A549 (cell line): ENCODE measurements at regions not wholly inside any gene's neighbourhood (a gene's known extent, or its start where the extent isn't known, plus 50 kb on each side); places are given as distances from the start of the nearest gene placed in this dataset.

Experiments
- CHD2 ChIP-seq: fragments of 150-350 bp; IDR thresholded peaks from 2 replicates; pipeline ENCODE4 v1.6.1; 2014; ENCODE audit warnings: low read length; ENCODE audit not compliant: partially characterized antibody
- CTCF ChIP-seq: fragments of >200 bp; sonication (Bioruptor Twin); formaldehyde crosslinking; IDR thresholded peaks from 3 replicates; pipeline ENCODE4 v1.5.1; 2016
- EP300 ChIP-seq, 2 experiments: fragments of >200 bp; sonication (Bioruptor Twin); formaldehyde crosslinking; IDR thresholded peaks; 2 replicates in 1 of 2; 3 replicates in 1 of 2; pipeline ENCODE4 v1.6.1; 2016 to 2017
- HDAC2 ChIP-seq: fragments of 200-600 bp; sonication (generic); IDR thresholded peaks from 2 replicates; pipeline ENCODE4 v1.6.1; 2016
- HOXA7 ChIP-seq: fragments of 250-450 bp; sonication (Bioruptor Pico); IDR thresholded peaks from 2 replicates; pipeline ENCODE4 v1.5.0; 2020; ENCODE audit warnings: mild to moderate bottlenecking, moderate library complexity
- MAX ChIP-seq: IDR thresholded peaks from 2 replicates; pipeline ENCODE4 v1.6.1; 2012
- MAZ ChIP-seq: fragments of 150-350 bp; IDR thresholded peaks from 2 replicates; pipeline ENCODE4 v1.6.1; 2014; ENCODE audit warnings: antibody characterized with exemption, low read depth, low read length, borderline replicate concordance
- PHF8 ChIP-seq: fragments of 200-600 bp; sonication (generic); IDR thresholded peaks from 2 replicates; pipeline ENCODE4 v1.6.1; 2016; ENCODE audit warnings: low read depth, mild to moderate bottlenecking, antibody characterized with exemption, moderate library complexity, borderline replicate concordance
- POLR2A ChIP-seq: IDR thresholded peaks from 2 replicates; pipeline ENCODE4 v1.6.1; 2012; ENCODE audit warnings: mild to moderate bottlenecking, low read length
- RAD21 ChIP-seq, 2 experiments: fragments of >200 bp in 1 of 2; sonication (Bioruptor Twin) in 1 of 2; formaldehyde crosslinking in 1 of 2; IDR thresholded peaks in 1 of 2; conservative IDR thresholded peaks in 1 of 2; 2 replicates in 1 of 2; 3 replicates in 1 of 2; pipeline ENCODE4 v1.6.1; 2012 to 2018; ENCODE audit warnings: inconsistent platforms in 1 of 2
- RFX5 ChIP-seq: fragments of 450-650 bp; IDR thresholded peaks from 2 replicates; pipeline ENCODE4 v1.7.1; 2014; ENCODE audit warnings: antibody characterized with exemption, mild to moderate bottlenecking, moderate library complexity
- SMC3 ChIP-seq: fragments of >200 bp; sonication (Bioruptor Twin); formaldehyde crosslinking; IDR thresholded peaks from 3 replicates; pipeline ENCODE4 v1.6.1; 2018; ENCODE audit warnings: inconsistent platforms
- TF ChIP-seq, protein P1 (sequence below): fragments of 450-650 bp; IDR thresholded peaks from 2 replicates; pipeline ENCODE4 v1.6.1; 2014; ENCODE audit warnings: antibody characterized with exemption

- TF ChIP-seq CTCF (no peak), SMC3 (no peak), HOXA7 (CRISPR knock-in tag) (no peak), POLR2A (no peak), HDAC2 (no peak), RAD21 (conservative IDR thresholded peaks at IDR 0.05 in 1 of 2, IDR thresholded peaks at IDR 0.05 in 1 of 2) (no peak), RFX5 (no peak), EP300 (IDR thresholded peaks at IDR 0.05) (no peak), MAX (no peak), MAZ (no peak), PHF8 (no peak), CHD2 (no peak)
- TF ChIP-seq, protein P1, sequence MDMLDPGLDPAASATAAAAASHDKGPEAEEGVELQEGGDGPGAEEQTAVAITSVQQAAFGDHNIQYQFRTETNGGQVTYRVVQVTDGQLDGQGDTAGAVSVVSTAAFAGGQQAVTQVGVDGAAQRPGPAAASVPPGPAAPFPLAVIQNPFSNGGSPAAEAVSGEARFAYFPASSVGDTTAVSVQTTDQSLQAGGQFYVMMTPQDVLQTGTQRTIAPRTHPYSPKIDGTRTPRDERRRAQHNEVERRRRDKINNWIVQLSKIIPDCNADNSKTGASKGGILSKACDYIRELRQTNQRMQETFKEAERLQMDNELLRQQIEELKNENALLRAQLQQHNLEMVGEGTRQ: no peak
Observed at GRCh38 chr4:54930226-54930625, 195.2 kb downstream of the KDR start.
